ENCODE measurements at regions not wholly inside any gene's neighbourhood (a gene's known extent, or its start where the extent isn't known, plus 50 kb on each side); places are given as distances from the start of the nearest gene placed in this dataset.
"Not testable (repeated sequence)": the region's sequence is repeated elsewhere in the genome, so short reads cannot be mapped to it uniquely, and the experiment has no call there.

GRCh38 chr7:83819911-83820310, 171.0 kb upstream of the SEMA3E start:
- Histone ChIP-seq H3K4me1 (ENCODE audit: control insufficient read depth, extremely low read depth, insufficient read depth, low read length) (no peaks in the 10 kb centered on the region), H3K9ac (ENCODE audit: control insufficient read depth, extremely low read depth, insufficient read depth, low read length) (no peak overlapping the region), H3K79me2 (ENCODE audit: control insufficient read depth, insufficient read depth, low read length) (no peaks in the 10 kb centered on the region), H2AFZ (ENCODE audit: control insufficient read depth, low read length) (no peak overlapping the region), H3K36me3 (ENCODE audit: control insufficient read depth in 2 of 2, extremely low read depth in 1 of 2, insufficient read depth in 2 of 2, low read length in 2 of 2) (no peaks in the 10 kb centered on the region), H3K9me3 (ENCODE audit: control insufficient read depth, low read depth, low read length) (no peaks in the 10 kb centered on the region), H3K27me3 (ENCODE audit: control insufficient read depth, extremely low read depth, insufficient read depth, low read length) (no peaks in the 10 kb centered on the region), H4K20me1 (ENCODE audit: control insufficient read depth, extremely low read depth, insufficient read depth, low read length) (no peaks in the 10 kb centered on the region), H3K27ac (ENCODE audit: control insufficient read depth, insufficient read depth, low read length) (no peak overlapping the region), H3K4me2 (ENCODE audit: control insufficient read depth, extremely low read depth, insufficient read depth, low read depth, low read length) (no peak overlapping the region), H3K9me1 (ENCODE audit: control insufficient read depth, extremely low read depth, insufficient read depth, low read length) (no peaks in the 10 kb centered on the region), H3K4me3 (ENCODE audit: control insufficient read depth in 2 of 3, extremely low read depth in 1 of 3, insufficient read depth in 2 of 3, low read depth in 1 of 3, low read length in 3 of 3) (no peak overlapping the region)
- TF ChIP-seq EZH2 (IDR thresholded peaks at IDR 0.05; ENCODE audit: low read length) (no peak), CTCF (optimal IDR thresholded peaks at IDR 0.05 in 1 of 3, IDR thresholded peaks at IDR 0.05 in 1 of 3, conservative IDR thresholded peaks at IDR 0.05 in 1 of 3; ENCODE audit: extremely low read depth in 1 of 3, insufficient read depth in 2 of 3, low read length in 3 of 3) (no peak)
- DNase-seq (ENCODE audit: low read depth, low spot score) (no peak), FAIRE-seq (no peak)
- dilution Hi-C loops (cut with MboI; ENCODE audit: extremely low pct_ligation_motif_present, low sequenced_read_pairs) = no loop called here

- no peaks in the 10 kb centered on the region for H3K9me3 ChIP-seq (ENCODE audit: control insufficient read depth, low read depth, low read length)
- H3K36me3 ChIP-seq (ENCODE audit: control insufficient read depth in 2 of 2, extremely low read depth in 1 of 2, insufficient read depth in 2 of 2, low read length in 2 of 2) = no peaks in the 10 kb centered on the region
- no peaks in the 10 kb centered on the region for H3K4me1 ChIP-seq (ENCODE audit: control insufficient read depth, extremely low read depth, insufficient read depth, low read length)
- no peak overlapping the region for H2AFZ ChIP-seq (ENCODE audit: control insufficient read depth, low read length)
- H3K4me3 ChIP-seq (ENCODE audit: control insufficient read depth in 2 of 3, extremely low read depth in 1 of 3, insufficient read depth in 2 of 3, low read depth in 1 of 3, low read length in 3 of 3) = no peak overlapping the region
- H3K27me3 ChIP-seq (ENCODE audit: control insufficient read depth, extremely low read depth, insufficient read depth, low read length) = no peaks in the 10 kb centered on the region
- no peak for TF ChIP-seq EZH2 (IDR thresholded peaks at IDR 0.05; ENCODE audit: low read length)
- no peak for TF ChIP-seq CTCF (optimal IDR thresholded peaks at IDR 0.05 in 1 of 3, IDR thresholded peaks at IDR 0.05 in 1 of 3, conservative IDR thresholded peaks at IDR 0.05 in 1 of 3; ENCODE audit: extremely low read depth in 1 of 3, insufficient read depth in 2 of 3, low read length in 3 of 3)
- H3K9ac ChIP-seq (ENCODE audit: control insufficient read depth, extremely low read depth, insufficient read depth, low read length) = no peak overlapping the region
- no peaks in the 10 kb centered on the region for H4K20me1 ChIP-seq (ENCODE audit: control insufficient read depth, extremely low read depth, insufficient read depth, low read length)
- DNase-seq (ENCODE audit: low read depth, low spot score) (no peak), FAIRE-seq (no peak)
- no peaks in the 10 kb centered on the region for H3K9me1 ChIP-seq (ENCODE audit: control insufficient read depth, extremely low read depth, insufficient read depth, low read length)
- no peaks in the 10 kb centered on the region for H3K79me2 ChIP-seq (ENCODE audit: control insufficient read depth, insufficient read depth, low read length)
- no peak overlapping the region for H3K27ac ChIP-seq (ENCODE audit: control insufficient read depth, insufficient read depth, low read length)
- dilution Hi-C loops (cut with MboI; ENCODE audit: extremely low pct_ligation_motif_present, low sequenced_read_pairs) = no loop called here
- no peak overlapping the region for H3K4me2 ChIP-seq (ENCODE audit: control insufficient read depth, extremely low read depth, insufficient read depth, low read depth, low read length)
Measured at GRCh38 chr7:83814480-83814879, 165.5 kb upstream of the SEMA3E start.

GRCh38 chr7:83812563-83812962, 163.6 kb upstream of the SEMA3E start:
- H3K9me1 ChIP-seq (ENCODE audit: control insufficient read depth, extremely low read depth, insufficient read depth, low read length); H2AFZ ChIP-seq (ENCODE audit: control insufficient read depth, low read length); DNase-seq (ENCODE audit: low read depth, low spot score); H3K36me3 ChIP-seq (ENCODE audit: control insufficient read depth in 2 of 2, extremely low read depth in 1 of 2, insufficient read depth in 2 of 2, low read length in 2 of 2); dilution Hi-C loops (cut with MboI; ENCODE audit: extremely low pct_ligation_motif_present, low sequenced_read_pairs); H3K27ac ChIP-seq (ENCODE audit: control insufficient read depth, insufficient read depth, low read length); H3K79me2 ChIP-seq (ENCODE audit: control insufficient read depth, insufficient read depth, low read length); H3K4me3 ChIP-seq (ENCODE audit: control insufficient read depth in 2 of 3, extremely low read depth in 1 of 3, insufficient read depth in 2 of 3, low read depth in 1 of 3, low read length in 3 of 3); H3K27me3 ChIP-seq (ENCODE audit: control insufficient read depth, extremely low read depth, insufficient read depth, low read length); H3K4me1 ChIP-seq (ENCODE audit: control insufficient read depth, extremely low read depth, insufficient read depth, low read length); H4K20me1 ChIP-seq (ENCODE audit: control insufficient read depth, extremely low read depth, insufficient read depth, low read length); H3K9ac ChIP-seq (ENCODE audit: control insufficient read depth, extremely low read depth, insufficient read depth, low read length); H3K9me3 ChIP-seq (ENCODE audit: control insufficient read depth, low read depth, low read length); FAIRE-seq; H3K4me2 ChIP-seq (ENCODE audit: control insufficient read depth, extremely low read depth, insufficient read depth, low read depth, low read length): not testable (repeated sequence)
